Activated CD8-positive, alpha-beta T cell treated with anti-CD3 and anti-CD28 coated beads for 36 hours (primary cell): ENCODE measurements at regions not wholly inside any gene's neighbourhood (a gene's known extent, or its start where the extent isn't known, plus 50 kb on each side); places are given as distances from the start of the nearest gene placed in this dataset.

Source experiments
- ATAC-seq: fragments of 200-7000 bp; cut with Tn5 transposase; one replicate; pipeline ENCODE4 v1.10.0; 2021; ENCODE audit warnings: mild to moderate bottlenecking, moderate library complexity
- CTCF ChIA-PET: fragments of 350-600 bp; sonication (Branson Sonifier 250); formaldehyde crosslinking; loops from one replicate; lab custom pipeline; 2021; ENCODE audit warnings: antibody characterized with exemption; lab: Charles Lee
- POLR2A ChIA-PET: fragments of 350-600 bp; sonication (Branson Sonifier 250); formaldehyde crosslinking; loops from one replicate; lab custom pipeline; 2021; ENCODE audit warnings: antibody characterized with exemption; lab: Charles Lee
- DNase-seq: peaks from one replicate; pipeline ENCODE4 v3.0.0-alpha.2; 2020
- H3K27ac Mint-ChIP-seq: one replicate; pipeline ENCODE4 v1.8.0; 2021; ENCODE audit warnings: mild to moderate bottlenecking, mixed read lengths
- H3K27me3 Mint-ChIP-seq: one replicate; pipeline ENCODE4 v1.8.0; 2021; ENCODE audit warnings: mixed read lengths
- H3K36me3 Mint-ChIP-seq: one replicate; pipeline ENCODE4 v1.8.0; 2021; ENCODE audit warnings: low read depth, mixed read lengths
- H3K4me1 Mint-ChIP-seq: one replicate; pipeline ENCODE4 v1.8.0; 2021; ENCODE audit warnings: low read depth, mixed read lengths
- H3K4me3 Mint-ChIP-seq: one replicate; pipeline ENCODE4 v1.8.0; 2021; ENCODE audit warnings: mild to moderate bottlenecking, moderate library complexity, mixed read lengths
- H3K9me3 Mint-ChIP-seq: one replicate; pipeline ENCODE4 v1.8.0; 2021; ENCODE audit warnings: mixed read lengths
- CTCF ChIP-seq: fragments of 200-600 bp; IDR thresholded peaks from one replicate; pipeline ENCODE4 v1.8.0; 2022; ENCODE audit warnings: antibody characterized with exemption, mild to moderate bottlenecking
- intact Hi-C: fragments of 100-400 bp; cut with micrococcal nuclease; formaldehyde crosslinking; loops from one replicate; pipeline ENCODE4 v1.10.0; 2022

GRCh38 chr3:14335774-14336748 is 66.3 kb upstream of the SLC6A6 start:
- ATAC-seq (no peak), DNase-seq (no peak)
- Mint-ChIP-seq H3K9me3 (no peaks in the 10 kb centered on the region), H3K36me3 (no peaks in the 10 kb centered on the region), H3K27me3 (no peaks in the 10 kb centered on the region), H3K4me1 (no peaks in the 10 kb centered on the region), H3K27ac (no peak overlapping the region), H3K4me3 (no peak overlapping the region)
- intact Hi-C loops: no loop called here
- no peak for TF ChIP-seq CTCF
- ChIA-PET POLR2A (no interaction called here), CTCF (no interaction called here)

GRCh38 chr3:14336749-14337598 is 65.4 kb upstream of the SLC6A6 start:
- intact Hi-C loops: no loop called here
- ChIA-PET POLR2A (no interaction called here), CTCF (interaction anchor here (0.9 kb wide), 1 partner anchor 10 kb away, joined by 3 read pairs; no protein-coding TSS in a partner anchor)
- TF ChIP-seq CTCF: no peak
- Mint-ChIP-seq H3K4me1 (no peaks in the 10 kb centered on the region), H3K27me3 (no peaks in the 10 kb centered on the region), H3K36me3 (no peaks in the 10 kb centered on the region), H3K9me3 (no peaks in the 10 kb centered on the region), H3K27ac (no peak overlapping the region), H3K4me3 (no peak overlapping the region)
- DNase-seq (no peak), ATAC-seq (no peak)

- no peak for DNase-seq
- ChIA-PET POLR2A (no interaction called here), CTCF (no interaction called here)
- no peaks in the 10 kb centered on the region for H3K36me3 Mint-ChIP-seq
- H3K27me3 Mint-ChIP-seq: no peaks in the 10 kb centered on the region
- no peaks in the 10 kb centered on the region for H3K4me1 Mint-ChIP-seq
- no peak for ATAC-seq
- no peak overlapping the region for H3K27ac Mint-ChIP-seq
- intact Hi-C loops: no loop called here
- H3K9me3 Mint-ChIP-seq: no peaks in the 10 kb centered on the region
- no peak for TF ChIP-seq CTCF
- H3K4me3 Mint-ChIP-seq: no peak overlapping the region
These were observed 64.6 kb upstream of the SLC6A6 start for GRCh38 chr3:14337828-14338227.

GRCh38 chr3:14338242-14338641 is 64.2 kb upstream of the SLC6A6 start:
- no peaks in the 10 kb centered on the region for H3K4me1 Mint-ChIP-seq
- no peaks in the 10 kb centered on the region for H3K9me3 Mint-ChIP-seq
- ATAC-seq: no peak
- ChIA-PET POLR2A (no interaction called here), CTCF (no interaction called here)
- intact Hi-C loops: no loop called here
- no peak for DNase-seq
- TF ChIP-seq CTCF: no peak
- H3K27me3 Mint-ChIP-seq: no peaks in the 10 kb centered on the region
- no peaks in the 10 kb centered on the region for H3K36me3 Mint-ChIP-seq
- H3K27ac Mint-ChIP-seq: no peak overlapping the region
- H3K4me3 Mint-ChIP-seq: no peak overlapping the region
